Ishikawa (cell line): ENCODE measurements at regions not wholly inside any gene's neighbourhood (a gene's known extent, or its start where the extent isn't known, plus 50 kb on each side); places are given as distances from the start of the nearest gene placed in this dataset.

Experiments used
- CEBPB ChIP-seq: IDR thresholded peaks from 2 replicates; pipeline ENCODE4 v1.6.1; 2012
- CREB1 ChIP-seq: IDR thresholded peaks from 2 replicates; pipeline ENCODE4 v1.6.1; 2012; ENCODE audit warnings: low read depth
- EGR1 ChIP-seq: IDR thresholded peaks from 2 replicates; pipeline ENCODE4 v1.6.1; 2012
- EP300 ChIP-seq: IDR thresholded peaks from 2 replicates; pipeline ENCODE4 v1.6.1; 2012; ENCODE audit warnings: borderline replicate concordance
- FOXM1 ChIP-seq: IDR thresholded peaks from 2 replicates; pipeline ENCODE4 v1.6.1; 2012; ENCODE audit warnings: low read depth, borderline replicate concordance
- MAX ChIP-seq: IDR thresholded peaks from 2 replicates; pipeline ENCODE4 v1.6.1; 2012
- NFIC ChIP-seq: IDR thresholded peaks from 2 replicates; pipeline ENCODE4 v1.6.1; 2012
- RAD21 ChIP-seq: IDR thresholded peaks from 2 replicates; pipeline ENCODE4 v1.6.1; 2012; ENCODE audit warnings: low read depth
- REST ChIP-seq: IDR thresholded peaks from 2 replicates; pipeline ENCODE4 v1.6.1; 2012; ENCODE audit warnings: low read depth, mild to moderate bottlenecking
- TAF1 ChIP-seq: IDR thresholded peaks from 2 replicates; pipeline ENCODE4 v1.6.1; 2012; ENCODE audit warnings: low read depth, mild to moderate bottlenecking
- TCF12 ChIP-seq: IDR thresholded peaks from 2 replicates; pipeline ENCODE4 v1.6.1; 2012; ENCODE audit warnings: low read depth
- TEAD4 ChIP-seq: IDR thresholded peaks from 2 replicates; pipeline ENCODE4 v1.6.1; 2012
- USF1 ChIP-seq: IDR thresholded peaks from 2 replicates; pipeline ENCODE4 v1.6.1; 2012
- YY1 ChIP-seq: IDR thresholded peaks from 2 replicates; pipeline ENCODE4 v1.6.1; 2012; ENCODE audit warnings: low read depth
- ZBTB7A ChIP-seq: IDR thresholded peaks from 2 replicates; pipeline ENCODE4 v1.6.1; 2012; ENCODE audit warnings: low read depth

GRCh38 chr4:4658052-4658451, 116.2 kb upstream of the STX18 start:
- TF ChIP-seq USF1 (0 out of 2 replicates have a peak, but pooled peaks have one; percentile 20), CEBPB (no peak)

GRCh38 chr4:4656977-4657376, 115.1 kb upstream of the STX18 start:
- TF ChIP-seq CEBPB (no peak), USF1 (no peak), RAD21 (no peak), TAF1 (no peak), EGR1 (no peak), NFIC (no peak), TCF12 (no peak), CREB1 (no peak)

GRCh38 chr4:4655901-4656300, 114.1 kb upstream of the STX18 start:
- TF ChIP-seq TAF1: no peak
- no peak for TF ChIP-seq CREB1

GRCh38 chr4:4655011-4655410, 113.2 kb upstream of the STX18 start:
- TF ChIP-seq TEAD4 (no peak), RAD21 (no peak), REST (no peak), MAX (no peak), EGR1 (no peak), EP300 (no peak), TAF1 (no peak), FOXM1 (no peak), CEBPB (no peak), NFIC (no peak), ZBTB7A (no peak), TCF12 (no peak), YY1 (no peak), USF1 (no peak), CREB1 (no peak)

GRCh38 chr4:4651811-4652755, 110.2 kb upstream of the STX18 start:
- no peak for TF ChIP-seq TAF1
- no peak for TF ChIP-seq FOXM1
- TF ChIP-seq CREB1: no peak
- no peak for TF ChIP-seq MAX
- no peak for TF ChIP-seq REST
- no peak for TF ChIP-seq EP300
- TF ChIP-seq YY1: no peak
- no peak for TF ChIP-seq TCF12
- TF ChIP-seq RAD21: no peak
- TF ChIP-seq USF1: no peak
- no peak for TF ChIP-seq NFIC
- TF ChIP-seq CEBPB: no peak
- TF ChIP-seq EGR1: no peak
- TF ChIP-seq ZBTB7A: no peak
- TF ChIP-seq TEAD4: no peak
